Renal cortex interstitium (tissue), 11 donors: ENCODE measurements at regions not wholly inside any gene's neighbourhood (a gene's known extent, or its start where the extent isn't known, plus 50 kb on each side); places are given as distances from the start of the nearest gene placed in this dataset.

Experiments used
- DNase-seq, 11 donors: peaks; one replicate each; pipeline ENCODE4 v3.0.0-alpha.2; 2013; ENCODE audit warnings: low read depth in 9 of 11, low spot score in 4 of 11; ENCODE audit errors: extremely low read depth in 1 of 11

DNA sequence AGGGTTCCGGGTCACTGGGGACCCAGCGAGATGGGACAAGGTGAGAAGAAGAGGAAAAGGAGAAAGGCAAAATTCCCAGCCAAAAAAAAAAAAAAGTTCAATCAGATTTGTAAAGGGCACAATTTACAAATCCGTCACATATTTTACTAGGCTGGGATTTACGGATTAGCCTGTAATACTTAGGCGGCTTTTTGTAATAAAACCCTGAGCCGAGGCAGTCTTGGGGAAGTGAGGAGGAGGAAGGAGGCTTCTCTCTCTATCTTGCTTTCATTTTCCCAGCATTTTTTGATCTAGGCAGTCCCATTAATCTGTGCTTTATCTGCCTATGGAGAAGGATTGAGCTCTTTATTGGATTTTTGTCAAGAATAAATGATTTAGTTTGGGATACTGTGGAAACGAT lies 130.6 kb upstream of the SDK2 start:
- no peak for DNase-seq

DNA sequence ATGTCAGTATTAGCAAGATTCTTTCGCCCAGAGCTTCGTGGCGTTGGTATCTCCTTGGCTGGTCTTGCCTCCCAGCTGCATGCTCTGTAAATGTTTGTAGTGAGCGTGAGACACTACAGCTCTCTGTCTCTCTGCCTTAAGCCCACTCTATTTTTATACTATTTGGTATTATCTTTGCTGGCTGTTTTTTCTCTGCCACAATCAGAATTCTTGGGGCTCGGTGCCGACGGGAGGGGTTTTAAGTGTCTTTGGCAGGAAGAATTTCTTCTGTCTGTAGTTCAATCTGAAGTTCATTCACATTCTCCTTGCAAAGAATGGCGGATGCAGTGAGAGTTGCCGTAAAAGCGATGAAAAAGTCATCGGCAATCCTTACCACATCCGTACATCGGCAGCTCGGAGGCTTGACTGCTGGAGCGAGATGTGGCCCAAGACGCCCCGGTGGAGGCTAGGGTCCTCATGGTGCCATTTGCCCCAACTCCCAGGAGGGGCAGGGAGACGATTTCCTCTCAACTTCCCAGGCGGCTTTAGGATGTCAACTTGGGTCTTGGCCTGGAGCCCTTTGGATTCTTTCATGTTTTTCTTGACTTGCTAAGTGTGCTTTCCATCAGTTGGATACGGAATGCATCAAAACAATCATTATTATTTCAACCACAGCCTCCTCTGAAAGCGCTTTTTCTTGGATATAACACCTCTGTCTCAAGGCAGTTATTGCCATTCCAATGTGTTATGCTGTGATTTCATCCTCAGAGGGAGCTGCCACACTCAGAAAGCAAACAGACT lies 132.3 kb upstream of the SDK2 start:
- DNase-seq: no peak

DNA sequence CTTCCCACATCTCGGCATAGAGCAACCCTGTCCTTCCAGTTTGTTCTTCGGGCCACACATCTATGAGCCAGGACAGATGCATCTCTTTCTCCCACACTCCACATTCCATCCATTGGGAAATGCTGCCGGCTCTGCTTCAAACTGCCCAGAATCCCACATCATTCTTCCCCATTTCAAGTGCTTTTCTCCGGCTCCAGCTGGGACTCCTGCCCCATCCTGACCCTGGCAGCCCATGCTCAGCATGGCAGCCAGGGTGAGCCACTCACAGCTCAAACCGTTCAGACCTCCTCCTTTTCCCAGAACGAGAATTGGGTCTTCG lies 132.8 kb upstream of the SDK2 start:
- DNase-seq: no peak

DNA sequence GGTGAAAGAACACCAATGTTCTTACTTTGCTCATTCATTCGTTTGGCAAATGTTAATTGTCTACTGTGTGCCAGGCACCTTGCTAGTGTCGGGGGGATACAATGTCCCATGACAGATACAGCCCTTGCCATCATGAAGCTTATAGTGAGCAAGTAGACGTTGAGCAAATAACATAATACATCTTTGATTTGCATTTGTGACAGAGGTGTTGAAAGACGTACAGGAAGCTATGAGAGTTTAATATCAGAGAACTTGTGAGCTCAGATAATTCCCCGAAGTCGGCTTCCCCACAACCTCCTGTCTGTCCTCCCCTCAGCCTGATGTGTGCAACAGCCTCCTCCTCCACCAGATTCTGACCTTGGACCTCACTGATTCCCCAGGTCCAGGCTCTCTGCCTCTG lies 138.0 kb upstream of the SDK2 start:
- no peak for DNase-seq

DNA sequence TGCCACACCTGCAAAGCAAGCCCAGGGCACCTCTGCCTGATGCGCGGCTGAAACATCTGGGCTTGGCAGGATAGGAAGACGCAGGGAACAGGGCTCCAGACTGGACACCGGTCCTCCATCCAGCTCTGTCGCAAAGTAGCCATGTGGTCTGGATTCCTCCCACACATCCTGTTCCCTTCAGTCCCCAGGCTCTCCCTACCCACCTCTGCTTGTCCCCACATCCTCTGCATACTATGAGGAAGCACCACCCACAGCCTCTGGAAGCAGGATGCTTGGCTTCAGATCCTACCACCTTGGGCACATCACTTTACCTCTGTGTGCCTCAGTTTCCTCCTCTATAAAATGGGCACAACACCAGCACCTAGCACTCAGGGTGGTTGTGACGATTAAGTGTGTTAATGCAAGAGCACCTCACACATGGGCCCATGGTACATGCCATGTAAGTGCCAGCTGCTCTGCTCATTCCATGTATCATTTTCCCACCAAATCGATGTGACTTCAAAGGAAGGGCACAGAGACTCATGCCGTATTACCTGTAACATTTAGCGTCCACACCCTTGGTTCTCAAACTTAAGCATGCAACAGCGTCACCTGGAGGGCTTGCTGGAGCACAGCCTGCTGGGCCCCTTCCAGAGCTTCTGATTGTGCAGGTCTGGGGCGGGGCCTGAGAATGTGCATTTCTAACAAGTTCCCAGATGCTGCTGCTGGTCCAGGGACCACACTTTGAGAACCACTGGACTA lies 138.6 kb upstream of the SDK2 start:
- no peak for DNase-seq

DNA sequence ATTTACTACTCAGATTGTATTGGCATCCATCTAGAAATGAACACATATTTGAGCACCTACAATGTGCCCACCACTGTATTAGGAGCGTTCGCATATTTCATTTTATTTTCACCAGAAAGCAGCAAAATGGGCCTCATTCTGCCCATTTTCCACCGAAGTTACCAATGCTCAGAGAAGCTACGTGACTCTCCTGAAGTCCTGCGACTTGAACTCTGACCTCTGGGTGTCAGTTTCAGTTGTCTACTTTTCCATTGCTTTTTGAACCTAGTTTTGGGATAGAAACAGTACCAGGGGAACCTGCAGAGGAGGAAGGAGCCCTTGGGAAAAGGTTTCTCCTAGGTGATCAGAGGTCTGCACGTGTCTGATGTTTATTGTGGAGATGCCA lies 139.1 kb upstream of the SDK2 start:
- DNase-seq: no peak

DNA sequence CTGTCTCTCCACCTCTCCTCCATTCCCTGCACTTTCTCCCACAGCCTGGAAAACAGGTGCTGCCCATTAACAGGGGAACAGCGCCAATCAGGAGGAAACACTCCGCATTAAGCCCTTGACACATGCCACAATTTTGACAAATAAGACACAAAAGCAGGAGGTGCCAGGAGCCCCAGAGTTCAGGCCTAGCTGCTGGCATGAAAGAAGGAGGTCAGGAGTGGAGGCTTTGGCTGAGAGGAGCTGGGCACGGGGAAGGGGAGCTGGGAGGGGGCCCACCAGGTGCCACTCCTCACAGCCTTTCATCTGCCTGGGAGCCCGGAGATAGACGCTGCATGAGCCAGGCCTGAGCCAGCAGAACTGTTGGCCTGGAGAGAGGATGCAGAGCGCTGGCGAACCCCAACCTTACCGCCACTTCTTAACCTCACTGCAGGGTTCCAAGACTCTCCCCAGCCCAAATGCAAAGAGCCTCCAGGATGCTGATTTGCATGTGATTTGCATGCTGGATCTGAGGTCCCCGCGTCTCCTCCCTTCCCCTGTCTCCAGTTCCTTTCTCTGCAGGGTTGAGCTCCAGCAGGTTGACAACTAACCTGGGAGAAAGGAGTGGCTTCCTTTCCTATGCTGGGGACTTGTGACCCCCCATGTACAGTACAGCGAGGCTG lies 139.8 kb upstream of the SDK2 start:
- no peak for DNase-seq

DNA sequence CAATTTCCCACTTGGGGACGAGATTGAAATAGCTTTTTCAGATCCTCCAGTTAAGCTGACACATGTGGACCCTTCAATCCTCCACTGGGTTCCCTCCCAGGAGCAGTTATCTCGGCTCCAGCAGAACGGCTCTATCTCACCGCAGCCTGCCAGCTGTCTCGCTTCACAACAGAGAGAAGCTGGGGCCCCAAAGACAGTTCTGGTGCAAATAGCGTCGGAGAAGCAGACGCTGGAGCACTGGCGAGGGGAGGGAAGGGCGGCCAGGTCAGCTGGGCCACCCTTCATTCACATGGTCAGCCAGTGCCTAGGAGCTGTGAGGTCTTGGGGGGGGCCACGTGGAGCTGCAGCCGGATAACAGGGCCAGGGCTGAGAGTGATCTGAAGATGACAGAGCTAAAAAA lies 141.3 kb upstream of the SDK2 start:
- DNase-seq: no peak

DNA sequence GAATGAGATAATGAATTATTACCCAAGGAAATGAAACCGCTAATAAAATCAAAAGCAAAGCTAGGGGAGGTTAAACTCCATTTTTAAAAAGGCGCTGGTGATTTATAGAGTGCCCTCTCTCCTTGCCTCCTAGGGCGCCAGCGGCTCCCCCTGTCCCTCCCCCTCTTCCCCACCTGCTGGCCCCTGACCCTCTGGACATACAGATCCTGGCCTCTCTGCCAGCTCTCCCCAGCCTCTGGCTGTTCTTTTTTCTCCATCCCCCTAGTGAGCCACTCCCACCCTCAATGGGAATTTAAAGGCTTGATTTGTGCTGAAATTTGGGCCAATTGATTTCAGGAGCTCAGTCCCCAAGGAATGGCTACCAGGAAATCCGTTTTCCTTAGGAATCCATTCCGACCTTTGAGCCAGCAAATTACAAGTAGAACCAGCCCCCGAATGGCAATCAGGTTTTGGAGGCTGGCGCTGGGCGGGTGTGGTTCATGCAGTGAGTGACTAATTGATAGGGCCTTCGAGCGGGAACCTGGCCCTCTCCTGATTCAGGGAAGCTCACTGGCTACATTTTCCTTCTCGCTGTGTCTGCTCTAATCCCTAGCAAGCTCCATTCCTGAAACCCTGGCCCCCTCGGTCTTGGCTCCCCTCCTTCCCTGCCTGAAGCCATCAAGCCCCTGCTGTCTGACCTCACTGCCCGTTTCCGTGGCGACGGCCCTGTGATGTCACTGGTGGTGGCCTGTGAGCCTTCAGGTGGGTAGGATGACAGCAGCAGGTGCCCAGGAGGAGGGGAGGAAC lies 141.9 kb upstream of the SDK2 start:
- no peak for DNase-seq

DNA sequence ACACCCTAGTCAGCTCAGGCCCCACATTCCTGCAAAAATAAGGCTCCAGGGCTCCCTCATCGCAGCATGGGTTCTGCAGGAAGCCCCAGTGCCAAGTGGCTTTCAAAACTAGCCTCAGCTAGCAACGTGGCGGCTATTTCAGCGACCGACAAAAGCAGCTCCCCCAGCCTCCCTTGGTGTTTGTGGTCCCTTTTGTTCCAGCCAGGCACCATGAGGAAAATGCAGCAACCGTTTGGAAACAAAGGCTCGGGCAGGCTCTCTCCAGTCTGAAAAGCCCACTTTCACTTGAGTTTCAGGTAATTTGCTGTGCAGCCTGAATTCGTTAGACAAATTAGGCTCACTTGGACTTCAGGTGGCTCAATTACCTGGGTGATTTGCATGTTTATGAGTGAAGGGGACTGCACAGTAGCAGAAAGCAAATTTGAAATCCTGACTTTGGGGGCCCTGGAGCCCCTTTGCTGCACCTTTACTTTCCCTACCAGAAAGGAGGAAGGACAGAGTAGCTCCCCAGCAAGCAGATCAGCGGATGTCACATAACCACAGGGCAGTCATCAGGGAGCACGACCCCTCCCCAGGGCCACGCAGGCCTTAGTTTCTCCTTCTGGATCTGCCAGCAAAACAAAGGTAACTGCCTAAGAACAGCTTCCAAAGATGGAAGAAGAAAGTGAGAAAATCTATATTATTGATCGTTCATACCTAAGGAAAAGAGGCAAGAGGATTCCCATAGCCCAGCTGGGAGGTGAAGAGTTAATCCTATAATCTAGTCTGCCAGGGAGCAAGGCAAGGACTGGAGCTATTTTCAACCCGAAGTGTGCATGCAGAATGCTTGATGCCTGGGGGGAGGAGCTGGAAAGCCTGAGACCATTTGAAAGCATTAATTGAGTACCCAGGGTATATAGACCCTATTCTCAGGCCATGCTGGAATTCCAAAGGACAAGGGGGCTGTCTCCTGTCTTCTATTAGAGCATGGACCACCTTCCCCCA lies 143.1 kb upstream of the SDK2 start:
- DNase-seq: no peak

DNA sequence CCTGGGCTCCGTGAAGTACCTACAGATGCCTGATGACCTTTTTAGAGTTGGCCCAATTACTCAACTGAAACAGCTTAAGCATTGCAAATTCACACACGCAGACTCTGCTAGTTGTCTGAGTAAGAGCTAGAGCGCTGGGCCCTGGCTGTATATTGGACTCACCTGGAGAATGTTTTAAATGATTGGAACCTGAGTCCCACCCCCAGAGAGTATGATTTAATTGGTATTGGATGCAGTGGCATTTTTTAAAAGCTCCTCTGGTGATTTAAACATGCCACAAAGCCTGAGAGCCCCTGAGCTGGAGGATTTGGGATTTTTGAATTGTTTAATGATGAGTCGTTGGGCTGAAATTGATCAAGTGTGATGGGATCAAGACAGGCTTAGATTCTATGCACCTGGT lies 143.9 kb upstream of the SDK2 start:
- DNase-seq: no peak

DNA sequence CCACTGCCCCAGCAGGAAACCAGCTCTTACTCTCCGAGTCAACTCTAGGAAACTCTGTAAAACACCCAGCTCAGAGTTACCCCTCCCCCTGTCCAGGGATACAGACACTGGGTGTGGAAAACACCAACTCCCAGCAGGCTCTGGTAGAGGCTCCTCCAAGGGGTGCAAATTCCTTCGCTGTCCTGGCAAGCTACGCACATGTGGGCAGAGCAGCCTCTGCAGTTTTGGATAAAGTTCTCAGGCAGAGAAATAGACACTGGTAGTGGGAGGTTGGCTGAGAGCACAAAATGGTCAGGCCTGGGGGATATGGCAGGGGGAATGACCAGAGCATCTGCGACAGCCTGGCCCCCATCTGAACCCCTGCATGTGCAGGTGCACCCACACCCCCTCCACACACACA lies 146.9 kb upstream of the SDK2 start:
- DNase-seq: no peak

DNA sequence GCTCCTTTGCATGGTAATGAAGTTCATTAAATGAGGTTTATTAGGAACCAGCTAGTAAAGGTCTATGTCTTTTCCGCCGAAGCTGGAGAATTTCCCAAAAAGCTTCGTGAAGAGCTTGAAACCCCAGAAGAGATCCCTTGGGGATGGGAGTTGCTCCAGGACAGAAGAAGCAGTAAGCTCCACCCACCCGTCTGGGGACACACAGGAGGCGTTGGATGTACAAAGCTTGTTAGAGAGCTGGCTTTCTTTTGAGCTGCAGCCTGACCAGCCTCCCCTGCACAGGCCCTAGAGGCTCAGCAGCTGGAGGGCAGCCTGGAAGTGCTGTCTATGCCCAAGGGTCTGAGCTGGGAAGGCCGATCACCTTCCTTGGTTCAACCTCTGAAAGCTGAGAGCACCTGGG lies 147.4 kb upstream of the SDK2 start:
- DNase-seq: no peak

DNA sequence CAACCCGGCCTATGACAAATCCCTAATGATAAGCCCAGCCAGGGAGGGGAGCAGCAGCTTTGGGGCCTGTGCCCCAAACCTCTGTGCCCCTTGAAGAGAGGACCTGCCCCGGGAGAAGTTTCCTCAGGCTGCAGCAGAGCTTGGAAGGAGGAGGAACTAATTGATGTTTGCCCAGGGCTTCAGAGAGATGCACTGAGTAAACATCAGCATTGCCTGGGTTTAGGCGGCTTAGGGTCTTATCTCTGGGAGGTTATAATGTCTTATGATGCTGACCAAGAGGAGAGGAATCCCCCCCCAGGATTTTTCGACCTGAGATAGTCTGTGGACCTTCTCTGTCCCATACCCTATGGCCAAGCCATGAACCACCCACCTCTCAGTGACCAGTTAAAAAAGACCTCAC lies 148.7 kb upstream of the SDK2 start:
- DNase-seq: no peak

DNA sequence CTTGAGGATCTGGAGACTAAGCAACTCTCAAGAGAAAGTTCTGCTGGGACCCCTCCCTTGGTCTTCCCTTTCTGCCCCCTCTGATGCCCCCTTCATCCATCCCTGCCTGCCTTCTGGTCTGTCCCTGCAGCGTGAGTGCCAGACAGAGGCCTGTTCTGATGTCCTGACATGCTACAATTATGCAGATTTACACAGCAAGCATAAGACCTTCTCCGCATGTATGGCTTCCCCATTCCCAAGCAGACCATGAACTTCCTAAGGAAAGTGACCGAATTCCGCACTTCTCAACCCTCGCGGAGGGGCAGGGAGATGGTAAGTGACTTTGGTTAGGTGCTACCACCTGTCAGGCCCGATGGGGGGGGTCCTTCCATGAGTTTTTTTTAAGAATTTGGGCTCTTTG lies 150.1 kb upstream of the SDK2 start:
- no peak for DNase-seq

DNA sequence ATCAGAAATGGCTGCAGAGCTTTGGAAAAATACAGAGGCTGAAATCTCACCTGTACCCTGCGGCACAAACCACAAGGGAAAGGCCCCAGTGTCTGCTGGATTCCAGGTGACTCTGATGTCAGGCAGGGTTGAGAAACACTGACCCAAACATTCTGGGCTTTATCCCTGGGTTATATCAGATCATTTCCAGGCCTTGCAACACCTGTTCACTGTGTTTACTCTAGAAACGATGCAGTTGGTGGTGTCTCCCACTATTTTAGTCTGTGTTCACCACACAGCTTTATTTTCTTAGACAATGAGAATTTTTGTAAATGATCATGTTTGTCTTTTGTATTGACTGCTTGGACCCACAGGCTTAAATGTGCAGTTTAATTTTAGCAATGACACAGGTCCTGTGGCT lies 151.5 kb upstream of the SDK2 start:
- no peak for DNase-seq

DNA sequence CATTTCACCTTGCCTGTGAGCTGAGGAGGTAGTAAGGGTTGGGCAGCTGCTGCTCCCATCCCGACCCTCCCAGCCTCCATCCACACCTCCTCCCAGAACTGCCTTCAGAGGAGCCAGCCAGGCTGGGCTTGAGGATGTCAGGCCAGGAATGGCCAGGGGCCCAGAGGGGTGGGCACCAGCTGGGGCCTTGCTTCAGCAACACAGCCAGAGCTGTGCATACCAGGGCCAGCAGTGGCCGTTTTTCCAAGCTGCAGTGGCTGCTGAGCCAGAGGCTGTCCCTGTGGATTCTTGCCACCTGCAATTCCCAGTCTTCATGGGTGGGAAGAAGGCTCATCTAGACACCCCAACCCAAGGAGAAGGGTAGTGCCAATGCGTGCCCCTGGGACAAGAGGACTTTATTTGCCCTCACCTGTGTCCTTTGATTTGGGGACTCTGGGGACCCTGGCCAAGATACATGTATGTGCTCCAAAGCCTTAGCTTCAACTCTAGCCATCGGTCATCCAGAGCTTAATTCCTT lies 153.4 kb upstream of the SDK2 start:
- no peak for DNase-seq

DNA sequence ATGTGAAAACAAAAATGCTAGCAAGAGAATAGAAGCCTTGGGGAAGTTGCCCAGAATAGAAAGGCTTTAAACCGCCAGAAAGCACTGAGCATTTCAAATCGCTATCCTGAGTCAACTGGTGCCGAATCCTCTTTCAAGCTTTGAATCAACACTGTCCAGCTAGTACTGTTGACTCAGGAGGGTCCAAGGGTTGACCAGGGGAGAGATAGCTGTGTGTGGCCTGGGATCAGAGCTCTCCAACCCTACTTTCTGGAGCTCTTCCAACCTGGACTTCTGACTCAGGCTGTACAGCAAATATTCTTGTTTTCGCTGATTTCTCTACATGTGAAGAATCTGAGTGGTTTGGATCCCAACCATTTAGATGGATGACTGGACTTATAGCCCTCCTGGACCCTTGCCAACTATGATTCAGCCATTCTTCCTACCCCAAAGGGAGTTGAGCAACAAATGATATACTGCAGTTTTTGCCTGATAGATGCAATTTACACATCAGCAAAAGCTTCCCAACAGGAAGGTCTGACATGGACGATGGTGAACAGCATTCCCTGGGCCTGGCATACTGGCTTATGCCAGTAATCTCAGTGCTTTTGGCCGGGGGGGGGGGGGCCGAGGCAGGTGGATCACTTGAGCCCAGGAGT lies 154.0 kb upstream of the SDK2 start:
- DNase-seq: no peak
